LNCaP clone FGC (cell line): ENCODE measurements at regions not wholly inside any gene's neighbourhood (a gene's known extent, or its start where the extent isn't known, plus 50 kb on each side); places are given as distances from the start of the nearest gene placed in this dataset.

ENCODE experiments used
- DNase-seq: peaks from one replicate; pipeline ENCODE4 v3.0.0-alpha.2; 2011; ENCODE audit warnings: low read depth
- H3K4me3 ChIP-seq: 2 replicates; pipeline ENCODE4 v1.5.1; 2011; ENCODE audit warnings: mild to moderate bottlenecking, low read depth, low read length, control low read depth
- CTCF ChIP-seq: IDR thresholded peaks from 2 replicates; pipeline ENCODE4 v1.5.1; 2012; ENCODE audit warnings: mild to moderate bottlenecking; ENCODE audit not compliant: control insufficient read depth, insufficient read depth; ENCODE audit errors: extremely low read depth

DNA sequence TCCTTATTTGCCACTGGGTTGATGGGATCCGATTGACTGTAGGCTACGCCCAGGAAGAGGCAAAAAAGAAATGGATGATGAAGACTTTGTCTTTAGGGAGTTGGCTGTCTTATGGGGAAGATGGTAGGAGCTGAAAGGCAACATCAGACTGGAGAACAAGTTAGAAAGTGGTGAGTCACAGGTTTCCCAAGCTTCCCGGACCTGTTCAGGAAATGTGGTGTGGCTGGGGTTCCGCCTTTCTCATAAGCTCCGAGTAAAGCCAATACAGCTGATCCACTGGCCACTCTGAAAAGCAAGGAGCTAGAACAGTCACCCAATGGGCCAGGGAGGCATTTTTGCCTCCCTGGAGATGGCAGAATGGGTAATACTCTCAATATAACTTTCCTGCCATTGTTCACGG is 194.5 kb downstream of the SNX19 start:
- no peak for DNase-seq
- H3K4me3 ChIP-seq = no peak overlapping the region
- no peak for TF ChIP-seq CTCF

DNA sequence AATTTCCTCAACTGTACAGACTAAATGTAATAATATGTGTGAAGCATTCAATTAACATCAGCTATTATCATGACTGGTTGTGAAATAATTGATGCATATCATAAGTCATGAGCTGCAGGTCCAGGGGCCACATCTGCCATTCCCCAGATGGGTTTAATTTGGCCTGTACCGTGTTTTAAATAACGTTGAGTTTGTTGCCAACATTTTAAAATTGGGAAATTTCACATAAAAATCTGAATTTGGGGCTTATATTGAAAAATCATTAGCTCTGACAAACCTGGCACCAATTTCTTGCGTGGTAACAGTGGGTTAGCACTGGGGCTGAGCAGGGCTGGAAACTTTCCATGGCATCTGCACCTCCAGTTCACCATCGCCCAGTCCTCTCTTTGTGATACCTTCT is 193.9 kb downstream of the SNX19 start:
- H3K4me3 ChIP-seq = no peak overlapping the region
- TF ChIP-seq CTCF = no peak

DNA sequence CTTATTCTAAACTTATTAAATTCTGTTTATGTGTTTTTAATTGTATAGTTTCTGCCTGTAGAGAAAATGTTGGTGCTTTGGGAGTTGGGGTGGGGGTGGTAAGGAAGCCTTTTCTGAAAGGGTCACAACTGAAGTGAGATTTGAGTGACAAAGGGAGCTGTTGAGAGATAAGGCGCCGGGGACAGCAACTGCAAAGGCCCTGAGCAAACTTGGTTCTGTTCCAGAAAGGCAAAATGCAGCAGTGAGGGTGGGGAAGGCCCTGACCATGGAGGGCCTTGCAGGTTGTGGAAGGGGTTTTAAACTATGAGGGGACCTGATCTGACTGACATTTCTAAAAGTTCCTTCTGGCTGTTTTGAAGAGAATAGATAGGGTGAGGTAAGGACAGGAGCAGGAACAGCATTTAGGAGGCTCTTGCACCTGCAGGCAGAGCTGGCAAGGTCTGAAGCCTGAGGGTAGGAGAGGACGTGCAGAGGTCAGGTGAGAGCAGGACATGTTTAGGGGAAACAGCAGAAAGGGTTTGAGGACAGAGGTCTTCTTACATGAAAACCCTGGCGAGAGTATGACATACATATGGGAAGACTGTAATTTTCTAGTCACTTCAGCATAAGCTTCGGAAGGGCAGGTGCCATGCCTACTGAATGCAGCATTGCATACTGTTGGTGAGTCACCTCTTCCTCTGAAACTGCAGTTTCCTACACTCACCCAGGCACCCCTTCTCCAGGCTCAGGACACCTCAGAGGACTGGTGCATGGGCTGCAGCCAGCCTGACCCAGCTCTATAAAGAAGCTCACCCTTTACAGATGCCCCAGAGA is 190.7 kb downstream of the SNX19 start:
- DNase-seq = no peak
- no peak overlapping the region for H3K4me3 ChIP-seq
- TF ChIP-seq CTCF = no peak

More for the DNA sequence above, 193.9 kb downstream of the SNX19 start:
- no peak for DNase-seq

GRCh38 chr11:130726234-130727037 is 189.8 kb downstream of the SNX19 start:
- TF ChIP-seq CTCF = no peak
- H3K4me3 ChIP-seq = no peak overlapping the region
- DNase-seq = no peak

- no peak for TF ChIP-seq CTCF
- no peak overlapping the region for H3K4me3 ChIP-seq
- DNase-seq = no peak
Observed at GRCh38 chr11:130727157-130728119, 188.8 kb downstream of the SNX19 start.
